GM12873 (cell line): ENCODE measurements at regions not wholly inside any gene's neighbourhood (a gene's known extent, or its start where the extent isn't known, plus 50 kb on each side); places are given as distances from the start of the nearest gene placed in this dataset.

Experiments
- TF ChIP-seq, protein P1 (sequence below): IDR thresholded peaks from 2 replicates; pipeline ENCODE4 v1.5.1; 2012; ENCODE audit warnings: low read depth, mild to moderate bottlenecking, moderate library complexity, low read length, control low read depth; ENCODE audit not compliant: insufficient read depth; ENCODE audit errors: missing control alignments

DNA sequence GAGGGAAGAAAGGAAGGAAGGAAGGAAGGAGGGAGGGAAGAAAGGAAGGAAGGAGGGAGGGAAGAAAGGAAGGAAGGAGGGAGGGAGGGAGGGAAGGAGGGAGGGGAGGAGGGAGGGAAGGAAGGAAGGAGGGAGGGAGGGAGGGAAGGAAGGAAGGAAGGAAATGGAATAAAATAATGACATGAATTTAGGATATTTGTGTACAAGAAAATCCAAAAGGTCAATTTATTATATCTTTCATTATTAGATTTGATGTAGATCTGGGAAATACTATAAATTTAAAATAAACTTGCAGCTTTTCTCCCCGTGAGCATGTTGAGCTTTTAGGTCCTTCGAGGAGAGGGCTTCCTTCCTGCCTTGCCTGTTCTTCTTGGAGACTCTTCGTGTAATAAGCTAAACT is 398.6 kb upstream of the NRP1 start:
- TF ChIP-seq, protein P1, sequence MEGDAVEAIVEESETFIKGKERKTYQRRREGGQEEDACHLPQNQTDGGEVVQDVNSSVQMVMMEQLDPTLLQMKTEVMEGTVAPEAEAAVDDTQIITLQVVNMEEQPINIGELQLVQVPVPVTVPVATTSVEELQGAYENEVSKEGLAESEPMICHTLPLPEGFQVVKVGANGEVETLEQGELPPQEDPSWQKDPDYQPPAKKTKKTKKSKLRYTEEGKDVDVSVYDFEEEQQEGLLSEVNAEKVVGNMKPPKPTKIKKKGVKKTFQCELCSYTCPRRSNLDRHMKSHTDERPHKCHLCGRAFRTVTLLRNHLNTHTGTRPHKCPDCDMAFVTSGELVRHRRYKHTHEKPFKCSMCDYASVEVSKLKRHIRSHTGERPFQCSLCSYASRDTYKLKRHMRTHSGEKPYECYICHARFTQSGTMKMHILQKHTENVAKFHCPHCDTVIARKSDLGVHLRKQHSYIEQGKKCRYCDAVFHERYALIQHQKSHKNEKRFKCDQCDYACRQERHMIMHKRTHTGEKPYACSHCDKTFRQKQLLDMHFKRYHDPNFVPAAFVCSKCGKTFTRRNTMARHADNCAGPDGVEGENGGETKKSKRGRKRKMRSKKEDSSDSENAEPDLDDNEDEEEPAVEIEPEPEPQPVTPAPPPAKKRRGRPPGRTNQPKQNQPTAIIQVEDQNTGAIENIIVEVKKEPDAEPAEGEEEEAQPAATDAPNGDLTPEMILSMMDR: no peak

DNA sequence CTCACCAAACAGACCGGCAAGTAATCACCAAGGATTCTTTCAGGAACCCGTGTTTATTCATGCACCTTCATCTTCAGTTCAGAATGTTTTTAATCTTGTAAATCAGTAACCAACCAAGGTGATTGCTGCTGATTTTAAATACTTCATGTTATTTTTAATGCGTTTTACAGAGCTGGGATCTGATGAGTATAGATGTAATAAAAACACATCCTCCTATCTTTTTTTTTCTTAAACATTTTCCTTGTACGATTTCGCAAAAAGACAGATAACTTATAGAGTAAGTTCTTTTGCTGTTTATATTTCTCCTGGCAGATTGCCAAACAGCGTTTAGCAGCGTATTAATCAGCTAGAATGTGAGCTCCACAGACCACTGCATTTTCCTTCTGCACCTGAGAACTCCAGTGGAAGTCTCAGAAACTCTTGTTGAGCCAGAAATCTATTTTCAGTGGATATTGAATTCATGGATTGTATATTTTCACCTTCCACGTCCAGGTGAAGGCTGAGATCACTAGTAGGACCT is 397.8 kb upstream of the NRP1 start:
- TF ChIP-seq, protein P1: no peak

DNA sequence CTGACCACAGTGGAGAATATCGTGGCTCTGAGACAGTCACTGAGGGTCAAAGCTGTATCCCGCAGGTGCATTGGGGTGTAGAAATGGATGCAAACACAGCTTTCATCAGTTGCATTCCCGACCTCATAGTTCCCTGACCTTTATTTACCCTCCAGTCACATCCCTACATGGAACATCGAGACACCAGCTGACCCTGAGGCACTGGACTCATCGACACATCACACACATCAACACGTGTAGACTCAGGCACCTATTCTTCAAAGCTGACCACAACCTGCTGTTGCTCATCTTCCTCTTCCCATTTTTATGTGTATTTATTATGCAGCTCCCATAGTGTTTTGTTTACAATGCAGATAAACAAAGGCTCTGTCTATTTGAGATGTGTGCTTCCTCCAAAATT is 396.9 kb upstream of the NRP1 start:
- TF ChIP-seq, protein P1: no peak

DNA sequence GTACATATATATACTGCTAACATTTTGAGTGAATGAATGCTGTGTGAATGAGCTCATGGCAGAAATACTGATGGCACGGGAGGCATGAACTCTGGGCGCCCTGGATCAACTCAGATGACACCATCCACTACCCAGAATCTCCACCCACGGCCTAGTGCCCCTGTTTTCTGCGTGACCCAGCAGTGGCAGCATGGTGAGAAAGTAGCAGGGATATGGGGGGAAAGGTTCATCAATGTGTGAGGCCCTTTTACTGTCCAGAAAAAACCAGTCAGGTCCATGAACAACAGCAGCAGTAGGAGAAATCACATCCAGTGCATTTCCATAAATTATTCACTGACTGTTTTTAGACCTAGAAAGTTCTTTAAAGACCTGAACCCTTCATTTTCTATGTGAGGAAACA is 391.0 kb upstream of the NRP1 start:
- TF ChIP-seq, protein P1: no peak

DNA sequence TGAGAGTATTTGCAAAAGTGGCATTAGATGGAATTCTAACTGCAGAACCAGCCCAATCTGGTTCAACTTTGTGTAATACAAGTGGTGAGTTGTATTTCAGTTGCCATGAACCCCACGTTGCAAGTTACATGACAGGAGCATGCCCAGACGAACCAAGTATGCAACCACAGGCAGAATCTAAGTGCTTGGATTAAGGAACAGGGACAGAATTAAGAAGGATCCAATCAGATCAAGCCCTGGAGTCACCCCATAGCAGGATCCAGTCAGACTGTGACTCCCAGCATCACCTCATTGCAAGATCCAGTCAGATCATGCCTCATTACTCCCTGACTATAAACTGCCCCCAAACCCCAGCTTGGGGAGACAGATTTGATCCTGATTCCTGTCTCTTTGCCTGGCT is 388.7 kb upstream of the NRP1 start:
- TF ChIP-seq, protein P1: no peak

DNA sequence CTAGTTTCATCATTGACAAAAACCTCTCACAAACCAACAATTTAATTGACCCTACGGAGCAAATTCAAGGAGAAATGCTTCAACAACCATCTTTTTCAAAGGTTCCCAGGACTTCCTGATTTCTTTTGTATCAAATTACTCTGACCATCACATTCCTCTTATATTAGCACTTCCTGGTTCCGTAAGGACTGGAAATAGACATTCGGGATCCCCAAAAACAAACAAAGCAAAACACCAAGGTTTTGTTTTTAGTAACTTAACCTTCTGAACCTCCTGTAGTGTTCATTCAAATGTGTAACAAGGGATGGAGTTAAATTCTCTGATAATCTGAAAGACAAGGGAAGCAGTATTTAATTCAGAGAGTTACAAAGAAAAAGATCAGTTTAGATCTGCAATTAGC is 387.6 kb upstream of the NRP1 start:
- TF ChIP-seq, protein P1: no peak

DNA sequence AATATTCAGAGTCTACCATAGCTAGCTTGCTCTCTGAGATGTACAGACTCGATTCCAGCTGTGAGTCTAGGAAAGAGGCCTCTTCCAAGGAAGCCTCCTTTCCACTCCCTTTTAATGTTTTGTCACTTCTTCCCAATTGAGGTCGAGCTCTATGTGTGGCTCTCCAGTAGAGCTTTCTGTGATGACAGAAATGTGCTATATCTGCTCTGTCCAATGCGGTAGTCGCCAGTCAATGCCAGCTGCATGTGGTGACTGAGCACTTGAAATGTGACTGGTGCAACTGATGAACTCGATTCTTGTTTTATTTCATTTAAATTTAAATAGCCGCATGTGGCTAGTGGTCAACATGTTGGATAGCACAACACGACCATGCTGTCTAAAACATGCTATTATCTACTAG is 387.0 kb upstream of the NRP1 start:
- TF ChIP-seq, protein P1: no peak

DNA sequence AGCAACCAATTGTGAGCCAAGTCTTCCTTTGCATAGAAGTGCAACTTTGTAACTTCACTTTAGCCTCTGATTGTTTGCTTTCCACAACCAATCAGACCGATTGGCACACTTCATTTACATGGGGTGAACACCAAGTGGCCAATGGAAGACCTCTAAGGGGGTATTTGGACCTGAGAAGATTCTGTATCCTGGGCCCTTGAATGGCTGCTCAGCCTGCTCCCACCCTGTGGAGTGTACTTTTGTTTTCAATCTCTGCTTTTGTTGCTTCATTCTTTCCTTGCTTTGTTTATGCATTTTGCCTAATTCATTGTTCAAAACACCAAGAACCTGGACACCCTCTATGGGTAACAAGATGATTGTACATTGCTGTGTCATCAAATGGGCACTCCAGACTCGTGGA is 385.7 kb upstream of the NRP1 start:
- TF ChIP-seq, protein P1: no peak
